HG02852 (cell line): ENCODE measurements at regions not wholly inside any gene's neighbourhood (a gene's known extent, or its start where the extent isn't known, plus 50 kb on each side); places are given as distances from the start of the nearest gene placed in this dataset.
"Not testable (repeated sequence)": the region's sequence is repeated elsewhere in the genome, so short reads cannot be mapped to it uniquely, and the experiment has no call there.

Source experiments
- ATAC-seq: cut with Tn5 transposase; IDR thresholded peaks from one replicate; pipeline ENCODE4 v1.9.1; 2021; ENCODE audit warnings: mild to moderate bottlenecking, moderate library complexity; ENCODE audit not compliant: unreplicated experiment

DNA sequence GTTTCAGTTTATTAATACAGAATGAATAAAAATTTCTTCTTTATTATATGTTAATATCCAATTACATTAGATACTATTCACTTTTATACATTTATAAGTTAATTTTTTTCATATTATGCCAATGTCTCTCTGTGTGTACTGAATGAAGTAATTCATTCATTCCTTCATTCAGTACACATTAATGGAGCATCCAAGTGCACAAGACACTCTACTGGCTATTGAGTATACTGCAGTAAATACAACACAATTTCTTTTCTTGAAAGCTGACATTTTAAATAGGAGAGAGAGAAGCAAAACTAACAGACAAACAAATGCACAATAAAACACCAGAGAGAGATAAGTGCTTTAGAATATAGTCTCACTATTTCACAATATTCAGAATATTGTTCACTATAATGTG is 1038.3 kb upstream of the SPRY2 start:
- ATAC-seq = no peak

GRCh38 chr13:81377921-81378320 is 1037.0 kb upstream of the SPRY2 start:
- no peak for ATAC-seq

DNA sequence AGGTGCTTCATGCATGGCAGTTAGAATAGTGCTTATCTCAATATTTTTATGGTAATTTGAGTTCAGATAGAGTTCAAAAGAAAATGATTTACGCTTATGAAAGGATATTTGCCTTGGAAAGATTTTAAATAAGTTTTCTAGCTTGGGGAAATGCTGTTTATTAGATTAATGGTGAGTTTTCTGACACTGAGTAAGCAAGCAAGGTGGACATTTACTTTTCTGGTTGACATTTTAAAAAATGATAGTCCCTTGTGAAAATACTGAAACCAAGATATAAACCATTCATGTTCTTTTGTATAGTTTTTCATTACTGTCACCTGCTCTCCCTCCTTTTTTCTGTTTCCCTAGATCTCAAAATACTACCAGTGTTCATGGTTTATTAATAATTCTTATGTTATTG is 1034.8 kb upstream of the SPRY2 start:
- ATAC-seq = no peak

- not testable (repeated sequence) for ATAC-seq
These were observed 1021.8 kb upstream of the SPRY2 start for GRCh38 chr13:81362711-81363110.

DNA sequence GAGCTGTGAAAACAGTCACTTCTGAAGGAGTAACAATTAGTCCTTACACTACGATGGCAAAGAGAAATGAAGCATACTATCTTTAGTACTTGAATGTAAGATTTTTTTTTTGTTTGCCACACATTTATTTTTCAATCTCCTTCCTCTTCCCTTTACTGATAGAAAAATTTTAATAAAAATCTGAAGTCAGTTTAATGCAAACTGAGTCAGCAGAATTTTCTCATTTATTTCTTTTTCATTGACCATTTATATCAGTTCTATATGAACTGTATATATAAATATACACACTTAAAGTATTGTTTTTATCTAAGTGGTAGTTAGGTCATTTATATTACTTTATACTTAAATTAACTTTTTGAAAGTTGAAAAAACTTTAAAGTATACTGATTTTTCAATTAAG is 1009.1 kb upstream of the SPRY2 start:
- ATAC-seq = no peak

DNA sequence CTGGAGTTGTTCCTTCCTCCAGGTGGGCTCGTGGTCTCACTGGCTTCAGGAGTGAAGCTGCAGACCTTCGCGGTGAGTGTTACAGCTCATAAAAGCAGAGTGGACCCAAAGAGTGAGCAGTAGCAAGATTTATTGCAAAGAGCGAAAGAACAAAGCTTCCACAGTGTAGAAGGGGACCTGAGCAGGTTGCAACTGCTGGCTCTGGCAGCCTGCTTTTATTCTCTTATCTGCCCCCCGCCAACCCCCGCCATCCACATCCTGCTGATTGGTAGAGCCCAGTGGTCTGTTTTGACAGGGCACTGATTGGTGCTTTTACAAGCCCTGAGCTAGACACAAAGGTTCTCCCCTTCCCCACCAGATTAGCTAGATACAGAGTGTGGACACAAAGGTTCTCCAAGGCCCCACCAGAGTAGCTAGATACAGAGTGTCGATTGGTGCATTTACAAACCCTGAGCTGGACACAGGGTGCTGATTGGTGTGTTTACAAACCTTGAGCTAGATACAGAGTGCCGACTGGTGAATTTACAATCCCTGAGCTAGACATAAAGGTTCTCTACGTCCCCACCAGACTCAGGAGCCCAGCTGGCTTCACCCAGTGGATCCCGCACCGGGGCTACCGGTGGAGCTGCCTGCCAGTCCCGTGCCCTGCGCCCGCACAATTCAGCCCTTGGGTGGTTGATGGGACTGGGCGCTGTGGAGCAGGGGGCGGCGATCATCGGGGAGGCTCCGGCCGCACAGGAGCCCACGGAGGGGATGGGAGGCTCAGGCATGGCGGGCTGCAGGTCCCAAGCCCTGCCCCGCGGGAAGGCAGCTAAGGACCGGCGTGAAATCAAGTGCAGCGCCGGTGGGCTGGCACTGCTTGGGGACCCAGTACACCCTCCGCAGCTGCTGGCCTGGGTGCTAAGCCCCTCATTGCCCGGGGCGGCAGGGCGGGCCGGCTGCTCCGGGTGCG is 999.5 kb upstream of the SPRY2 start:
- not testable (repeated sequence) for ATAC-seq

DNA sequence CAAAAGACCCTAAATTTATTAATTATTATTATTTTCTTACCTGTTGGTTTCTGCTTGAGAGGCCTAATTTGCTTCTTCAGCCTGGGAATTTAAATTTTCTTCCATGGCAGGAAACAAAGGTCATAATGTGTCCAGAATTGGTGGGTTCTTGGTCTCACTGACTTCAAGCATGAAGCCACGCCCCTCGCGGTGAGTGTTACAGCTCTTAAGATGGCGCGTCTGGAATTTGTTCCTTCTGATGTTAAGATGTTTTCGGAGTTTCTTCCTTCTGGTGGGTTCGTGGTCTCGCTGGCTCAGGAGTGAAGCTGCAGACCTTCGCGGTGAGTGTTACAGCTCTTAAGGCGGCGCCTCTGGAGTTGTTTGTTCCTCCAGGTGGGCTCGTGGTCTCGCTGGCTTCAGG is 998.7 kb upstream of the SPRY2 start:
- ATAC-seq = not testable (repeated sequence)

- no peak for ATAC-seq
These were observed 993.6 kb upstream of the SPRY2 start for GRCh38 chr13:81334481-81334880.

DNA sequence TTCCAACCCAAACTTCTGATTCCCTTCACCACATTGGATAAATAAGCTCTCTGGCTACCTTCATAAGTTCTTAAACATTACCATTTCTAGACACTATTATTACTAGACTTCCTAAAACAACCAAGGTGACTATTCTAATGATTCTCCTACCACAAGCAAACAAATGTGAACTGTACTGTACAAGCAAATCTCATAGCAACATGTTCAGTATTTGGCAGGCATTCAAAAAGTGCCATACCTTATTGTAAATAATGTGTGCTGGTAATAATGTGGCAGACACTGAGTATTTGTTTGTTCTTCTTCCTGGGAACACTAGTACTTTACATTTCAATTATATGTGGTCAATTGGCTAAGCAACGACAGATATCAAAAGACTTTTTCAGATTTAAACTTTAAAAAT is 986.0 kb upstream of the SPRY2 start:
- no peak for ATAC-seq

DNA sequence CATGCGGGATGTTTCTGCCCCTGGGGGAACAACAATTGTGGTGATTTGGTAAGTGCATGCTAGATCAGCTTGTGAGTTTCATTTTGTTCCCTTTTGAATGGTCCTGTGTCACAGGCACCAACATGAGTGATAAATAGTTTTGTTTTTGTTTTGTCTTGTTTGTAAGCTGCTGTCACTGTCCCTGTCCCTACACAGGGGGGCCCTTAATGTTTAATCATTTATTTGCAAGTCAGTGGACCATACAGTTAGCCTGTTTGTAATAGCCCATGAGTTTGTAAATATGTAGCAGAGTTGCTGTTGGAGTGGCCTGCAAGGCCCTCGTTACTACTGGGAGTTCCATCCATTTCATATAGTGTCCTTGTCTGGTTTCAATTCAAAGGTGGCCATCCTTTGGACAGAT is 979.6 kb upstream of the SPRY2 start:
- no peak for ATAC-seq

- no peak for ATAC-seq
These were observed 978.4 kb upstream of the SPRY2 start for GRCh38 chr13:81319351-81319750.

DNA sequence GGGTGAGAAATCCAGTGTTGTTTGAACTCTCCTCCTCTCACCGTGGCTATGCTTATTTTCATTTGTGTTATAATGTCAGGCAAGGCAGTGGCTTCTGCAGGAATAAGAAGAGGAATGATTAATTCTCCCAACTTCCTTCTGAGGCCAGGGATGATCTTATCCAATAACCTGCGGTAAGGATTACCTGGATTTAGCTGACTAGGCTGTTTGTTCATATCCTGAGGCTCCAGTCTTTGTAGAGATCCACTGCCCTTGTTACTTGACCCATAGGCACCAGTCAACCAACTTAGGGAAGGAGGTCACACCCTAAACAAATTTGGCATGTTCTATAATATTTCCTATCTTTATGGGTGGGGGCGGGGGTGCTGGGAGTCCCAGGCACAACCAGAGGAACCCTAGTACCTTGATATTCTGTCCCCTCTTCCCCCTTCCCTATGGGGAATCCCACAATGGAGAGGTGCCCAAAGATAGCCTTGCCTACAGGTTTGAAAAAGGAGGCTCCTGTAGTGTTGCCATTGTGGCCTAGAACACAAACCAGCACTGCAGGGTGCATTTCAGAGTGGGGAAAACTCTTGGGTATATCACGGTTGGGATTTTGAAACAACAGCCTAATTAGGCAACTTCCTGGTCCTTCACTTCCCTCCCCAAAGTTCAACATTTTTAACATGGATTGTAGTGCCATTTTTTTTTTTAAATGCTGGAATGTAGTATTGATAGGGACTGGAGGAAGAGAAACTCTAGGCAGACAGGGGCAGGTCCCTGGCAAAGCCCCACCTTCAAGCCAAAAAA is 977.5 kb upstream of the SPRY2 start:
- ATAC-seq = no peak

DNA sequence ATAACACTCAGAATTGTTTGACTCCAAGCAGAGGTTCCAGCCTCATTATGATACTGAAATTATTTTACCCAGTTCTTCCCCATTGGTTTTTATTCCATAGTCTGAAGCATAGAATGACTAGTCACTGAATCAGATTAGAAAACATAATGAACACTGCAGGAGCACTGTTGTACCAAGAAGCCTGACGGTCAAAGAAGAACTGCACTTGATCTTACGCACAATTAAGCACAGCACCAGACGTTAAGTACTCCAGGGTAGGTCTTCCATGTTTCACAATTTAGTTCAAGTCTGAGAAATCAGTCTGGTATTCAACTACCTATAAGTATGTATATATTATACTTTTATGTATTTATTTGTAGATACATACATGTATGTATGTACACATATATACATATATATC is 973.5 kb upstream of the SPRY2 start:
- ATAC-seq = no peak

GRCh38 chr13:81305928-81306327 is 965.0 kb upstream of the SPRY2 start:
- ATAC-seq = no peak

- no peak for ATAC-seq
These were observed 963.3 kb upstream of the SPRY2 start for GRCh38 chr13:81304121-81304659.

DNA sequence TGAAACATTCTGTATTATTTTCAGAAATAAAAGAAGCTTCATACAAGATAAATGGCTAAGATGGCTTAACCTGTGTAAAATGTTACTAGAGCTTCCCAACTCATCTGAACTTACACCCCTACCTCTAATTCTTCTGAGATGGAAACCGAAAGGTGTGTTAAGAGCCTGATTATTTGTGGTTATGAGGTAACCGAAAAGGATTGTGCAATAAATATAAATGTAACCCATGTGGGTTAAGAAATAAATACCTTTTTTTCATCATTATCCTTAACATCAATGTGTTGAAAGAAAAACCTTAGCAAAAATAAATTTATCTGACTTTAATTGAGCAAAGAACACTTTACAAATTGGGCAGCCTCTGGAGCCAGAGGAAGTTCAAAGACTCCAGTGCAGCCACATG is 961.8 kb upstream of the SPRY2 start:
- ATAC-seq = no peak

DNA sequence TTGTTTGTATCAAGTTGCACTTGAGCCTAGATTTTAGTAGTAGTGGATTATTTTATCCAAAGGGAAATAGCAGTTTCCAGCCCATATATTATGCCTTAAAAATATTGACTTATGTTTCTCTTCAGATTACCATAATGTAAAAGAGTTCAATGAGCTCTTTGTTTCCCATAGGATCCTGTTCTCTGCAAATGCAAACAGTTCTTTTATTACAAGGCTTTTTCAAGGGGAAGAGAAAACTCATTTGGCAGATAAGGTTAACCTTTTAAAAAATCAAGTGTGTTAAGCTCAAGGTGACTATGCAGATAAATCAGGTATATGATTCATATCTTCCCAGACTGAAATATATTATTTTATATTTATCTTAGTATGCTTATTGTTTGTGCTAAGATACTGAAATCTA is 961.2 kb upstream of the SPRY2 start:
- no peak for ATAC-seq

DNA sequence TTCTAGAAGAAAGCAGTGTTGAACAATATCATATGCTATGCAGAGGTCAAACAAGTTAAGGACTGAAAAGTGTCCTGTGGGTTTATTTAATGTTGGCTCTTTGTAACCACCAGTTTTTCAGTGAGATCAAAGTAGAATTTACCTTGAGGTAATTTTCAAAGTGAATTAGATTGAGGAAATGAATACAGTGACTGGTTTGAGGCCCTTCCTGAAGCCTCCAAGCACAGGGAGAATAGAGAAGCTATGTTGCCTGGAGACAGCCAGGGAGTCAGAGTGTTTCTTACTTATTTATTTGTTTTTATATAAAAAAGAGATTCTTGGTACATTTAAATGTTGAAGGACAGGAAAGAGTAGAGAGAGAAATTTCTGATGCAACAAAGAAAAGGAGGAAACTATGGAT is 954.3 kb upstream of the SPRY2 start:
- no peak for ATAC-seq

- ATAC-seq = no peak
These were observed 952.8 kb upstream of the SPRY2 start for GRCh38 chr13:81293594-81294164.

DNA sequence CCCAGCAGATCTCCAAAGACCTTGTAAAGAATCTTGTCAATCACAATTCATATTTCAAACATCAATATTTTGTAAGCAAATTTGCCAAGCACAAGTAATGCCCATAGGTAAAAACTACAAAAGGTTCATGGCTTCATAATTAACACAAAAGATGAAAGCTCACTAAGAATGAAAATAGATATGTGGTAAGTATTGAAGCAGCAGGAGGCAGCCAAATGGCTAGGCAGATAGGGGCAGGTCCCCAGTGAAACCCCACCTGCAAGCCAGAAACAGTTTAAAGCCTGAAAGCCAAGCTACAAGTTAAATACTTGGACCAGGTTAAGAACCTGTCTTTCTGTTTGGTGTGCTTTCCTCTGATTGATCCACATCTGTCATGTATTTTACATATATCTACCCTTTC is 942.6 kb upstream of the SPRY2 start:
- ATAC-seq = no peak

DNA sequence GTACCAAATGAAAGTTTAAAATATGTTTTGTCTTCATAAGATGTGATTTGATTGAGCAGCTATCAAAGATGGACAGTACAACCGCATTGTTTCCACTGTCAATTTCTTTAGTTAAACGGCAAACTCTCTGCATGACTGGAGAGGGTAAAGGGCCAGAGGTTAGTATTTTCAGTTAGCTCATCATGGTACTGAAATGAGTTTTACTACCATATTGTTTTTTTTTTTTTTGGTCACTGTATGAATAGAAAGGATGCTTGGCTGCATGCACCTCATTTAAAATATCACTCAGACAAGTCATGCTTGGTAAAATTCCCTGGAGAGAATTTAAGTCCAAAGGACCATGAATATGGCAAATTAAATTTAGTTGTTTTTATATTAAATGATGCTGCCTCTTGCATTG is 942.1 kb upstream of the SPRY2 start:
- ATAC-seq = no peak
